Ovary (tissue), 7 donors: ENCODE measurements at regions not wholly inside any gene's neighbourhood (a gene's known extent, or its start where the extent isn't known, plus 50 kb on each side); places are given as distances from the start of the nearest gene placed in this dataset.

Experiments used
- DNase-seq, 5 donors: peaks; one replicate each; pipeline ENCODE4 v3.0.0-alpha.2; 2019 to 2020
- H3K27ac ChIP-seq, 2 donors: fragments of 200-600 bp; one replicate each; pipeline versions ENCODE4 v1.5.1 to v1.8.0; 2019 to 2022
- H3K27me3 ChIP-seq: fragments of 200-600 bp; one replicate; pipeline ENCODE4 v1.8.0; 2022
- H3K36me3 ChIP-seq: fragments of 200-600 bp; sonication (generic); one replicate; pipeline ENCODE4 v1.5.1; 2019
- H3K4me1 ChIP-seq: one replicate; pipeline ENCODE4 v1.8.1; 2013; ENCODE audit warnings: mild to moderate bottlenecking, moderate library complexity; ENCODE audit not compliant: insufficient read depth
- H3K4me3 ChIP-seq: fragments of 200-600 bp; sonication (generic); one replicate; pipeline ENCODE4 v1.5.1; 2017
- H3K9me3 ChIP-seq, 2 donors: fragments of 200-600 bp in 1 of 2; sonication (generic) in 1 of 2; one replicate each; pipeline versions ENCODE4 v1.5.1 to v1.8.1; 2013 to 2019; ENCODE audit warnings: mild to moderate bottlenecking in 1 of 2, moderate library complexity in 1 of 2
- CTCF ChIP-seq, 3 donors: fragments of 450-650 bp in 2 of 3; fragments of 200-600 bp in 1 of 3; IDR thresholded peaks; one replicate each; pipeline versions ENCODE4 v1.5.1 to v1.8.0; 2016 to 2022; ENCODE audit warnings: antibody characterized with exemption in 3 of 3, mild to moderate bottlenecking in 1 of 3
- EP300 ChIP-seq: sonication (generic); formaldehyde crosslinking; IDR thresholded peaks from one replicate; pipeline ENCODE4 v1.6.1; 2017; ENCODE audit warnings: antibody characterized with exemption
- POLR2A ChIP-seq: fragments of 450-650 bp; IDR thresholded peaks from one replicate; pipeline ENCODE4 v1.6.1; 2017; ENCODE audit warnings: antibody characterized with exemption, mild to moderate bottlenecking, moderate library complexity
- WGBS, 3 donors: extraction: QIAGEN DNeasy Blood & Tissue Kit in 1 of 3; methylation state at CpG; one replicate each; pipeline versions ENCODE4 v1.1.5 to v1.1.7; 2013 to 2017; 5-methylcytosine and 5-hydroxymethylcytosine counted together
- intact Hi-C, 4 donors: fragments of 100-400 bp; cut with DNase I; formaldehyde crosslinking; loops; one replicate each; pipeline versions ENCODE4 v1.11.0 to v1.15.1; 2022 to 2023
- donor health status: DM: no; HTN: no; CAD: no; lungs with moderate emphysema.
- donor health status: DM: no; HTN: no; CAD: no.
- donor health status: Bipolar disorder and iron deficiency.
- donor health status: DM: no; HTN: no; CAD: no.
- donor health status: DM: yes; HTN: yes; CAD: no.

GRCh38 chr14:50020184-50020583, 96.2 kb downstream of the VCPKMT start:
- no peak overlapping the region for H3K4me3 ChIP-seq
- no peaks in the 10 kb centered on the region for H3K36me3 ChIP-seq
- no peaks in the 10 kb centered on the region for H3K9me3 ChIP-seq
- intact Hi-C loops = no loop called here
- no peak for DNase-seq
- no peak overlapping the region for H3K27ac ChIP-seq
- no peaks in the 10 kb centered on the region for H3K27me3 ChIP-seq
- TF ChIP-seq POLR2A = no peak
- TF ChIP-seq CTCF (IDR thresholded peaks at IDR 0.05) = no peak
- TF ChIP-seq EP300 = no peak
- peaks cover 1% of the 10 kb centered on the region for H3K4me1 ChIP-seq

- Histone ChIP-seq H3K4me1 (peaks cover 1% of the 10 kb centered on the region), H3K27me3 (no peaks in the 10 kb centered on the region)
Measured at GRCh38 chr14:50020799-50021198, 95.6 kb downstream of the VCPKMT start.

GRCh38 chr14:50021261-50022031, 94.9 kb downstream of the VCPKMT start:
- intact Hi-C loops = no loop called here
- no peak for TF ChIP-seq EP300
- TF ChIP-seq CTCF (IDR thresholded peaks at IDR 0.05) = no peak
- no peak for TF ChIP-seq POLR2A
- Histone ChIP-seq H3K27ac (no peak overlapping the region), H3K36me3 (no peaks in the 10 kb centered on the region), H3K9me3 (no peaks in the 10 kb centered on the region), H3K27me3 (no peaks in the 10 kb centered on the region), H3K4me1 (peaks cover 1% of the 10 kb centered on the region), H3K4me3 (no peak overlapping the region)
- 80 to 93% (median 91%) methylated on average over 5 of the region's 5 CpGs for WGBS, 3 donors
- no peak for DNase-seq

More at GRCh38 chr14:50020799-50021198, 95.6 kb downstream of the VCPKMT start:
- TF ChIP-seq POLR2A (no peak), CTCF (IDR thresholded peaks at IDR 0.05) (no peak), EP300 (no peak)
- Histone ChIP-seq H3K4me3 (no peak overlapping the region), H3K9me3 (no peaks in the 10 kb centered on the region), H3K36me3 (no peaks in the 10 kb centered on the region), H3K27ac (no peak overlapping the region)
- intact Hi-C loops = no loop called here
- DNase-seq = no peak

GRCh38 chr14:50022661-50023060, 93.7 kb downstream of the VCPKMT start:
- H3K4me1 ChIP-seq = peaks cover 1% of the 10 kb centered on the region
- intact Hi-C loops = no loop called here
- H3K27ac ChIP-seq = no peak overlapping the region
- H3K4me3 ChIP-seq = no peak overlapping the region
- DNase-seq = no peak
- H3K27me3 ChIP-seq = no peaks in the 10 kb centered on the region
- H3K36me3 ChIP-seq = no peaks in the 10 kb centered on the region
- no peaks in the 10 kb centered on the region for H3K9me3 ChIP-seq
- WGBS, 3 donors = 95 to 96% (median 96%) methylated on average over 3 of the region's 3 CpGs
- TF ChIP-seq POLR2A = no peak
- no peak for TF ChIP-seq EP300
- TF ChIP-seq CTCF (IDR thresholded peaks at IDR 0.05) = no peak
